Type B pancreatic cell (in vitro differentiated cells): ENCODE measurements at regions not wholly inside any gene's neighbourhood (a gene's known extent, or its start where the extent isn't known, plus 50 kb on each side); places are given as distances from the start of the nearest gene placed in this dataset.

Source experiments
- DNase-seq: peaks from one replicate; pipeline ENCODE4 v3.0.0; 2021; ENCODE audit warnings: mixed read lengths; ENCODE audit not compliant: unreplicated experiment; ENCODE audit errors: extremely low spot score
- H3K27ac Mint-ChIP-seq: 2 replicates; pipeline ENCODE4 v1.8.0; 2021; ENCODE audit warnings: mild to moderate bottlenecking, mixed read lengths
- H3K27me3 Mint-ChIP-seq: 2 replicates; pipeline ENCODE4 v1.8.0; 2021; ENCODE audit warnings: mixed read lengths
- H3K36me3 Mint-ChIP-seq: 2 replicates; pipeline ENCODE4 v1.8.0; 2021; ENCODE audit warnings: mixed read lengths
- H3K4me1 Mint-ChIP-seq: one replicate; pipeline ENCODE4 v1.8.0; 2021; ENCODE audit warnings: mixed read lengths; ENCODE audit not compliant: unreplicated experiment
- H3K4me3 Mint-ChIP-seq: 2 replicates; pipeline ENCODE4 v1.8.0; 2021; ENCODE audit warnings: mild to moderate bottlenecking, mixed read lengths
- H3K9me3 Mint-ChIP-seq: 2 replicates; pipeline ENCODE4 v1.8.0; 2021; ENCODE audit warnings: mixed read lengths
- CTCF ChIP-seq: fragments of 200-600 bp; sonication (generic); conservative IDR thresholded peaks from 2 replicates; pipeline ENCODE4 v1.5.0; 2021; ENCODE audit warnings: antibody characterized with exemption, mild to moderate bottlenecking

- no peak for TF ChIP-seq CTCF
- no peak overlapping the region for H3K4me3 Mint-ChIP-seq
- H3K4me1 Mint-ChIP-seq, result no peaks in the 10 kb centered on the region
- no peaks in the 10 kb centered on the region for H3K27me3 Mint-ChIP-seq
- no peak for DNase-seq
- H3K9me3 Mint-ChIP-seq, result peaks cover 9% of the 10 kb centered on the region
- no peak overlapping the region for H3K27ac Mint-ChIP-seq
- no peaks in the 10 kb centered on the region for H3K36me3 Mint-ChIP-seq
These were observed 587.5 kb upstream of the ARID1B start for GRCh38 chr6:156189714-156190113.

GRCh38 chr6:156189195-156189594, 588.0 kb upstream of the ARID1B start:
- Mint-ChIP-seq H3K27me3 (no peaks in the 10 kb centered on the region), H3K9me3 (peaks cover 6% of the 10 kb centered on the region), H3K36me3 (no peaks in the 10 kb centered on the region), H3K27ac (no peak overlapping the region), H3K4me3 (no peak overlapping the region), H3K4me1 (no peaks in the 10 kb centered on the region)
- no peak for DNase-seq
- TF ChIP-seq CTCF, result no peak

- Mint-ChIP-seq H3K27ac (no peak overlapping the region), H3K4me3 (no peak overlapping the region), H3K27me3 (no peaks in the 10 kb centered on the region), H3K4me1 (no peaks in the 10 kb centered on the region), H3K36me3 (no peaks in the 10 kb centered on the region), H3K9me3 (no peaks in the 10 kb centered on the region)
- TF ChIP-seq CTCF, result no peak
- no peak for DNase-seq
These were observed 592.1 kb upstream of the ARID1B start for GRCh38 chr6:156185113-156185512.

- DNase-seq, result no peak
- Mint-ChIP-seq H3K36me3 (no peaks in the 10 kb centered on the region), H3K4me3 (no peak overlapping the region), H3K4me1 (no peaks in the 10 kb centered on the region), H3K27ac (no peak overlapping the region), H3K9me3 (no peaks in the 10 kb centered on the region), H3K27me3 (no peaks in the 10 kb centered on the region)
- TF ChIP-seq CTCF, result no peak
These were observed 593.5 kb upstream of the ARID1B start for GRCh38 chr6:156183678-156184077.

GRCh38 chr6:156182356-156182755, 594.8 kb upstream of the ARID1B start:
- H3K27me3 Mint-ChIP-seq, result no peaks in the 10 kb centered on the region
- no peak overlapping the region for H3K4me3 Mint-ChIP-seq
- no peaks in the 10 kb centered on the region for H3K4me1 Mint-ChIP-seq
- TF ChIP-seq CTCF, result no peak
- H3K36me3 Mint-ChIP-seq, result no peaks in the 10 kb centered on the region
- no peak overlapping the region for H3K27ac Mint-ChIP-seq
- DNase-seq, result no peak
- peaks cover 5% of the 10 kb centered on the region for H3K9me3 Mint-ChIP-seq

DNA sequence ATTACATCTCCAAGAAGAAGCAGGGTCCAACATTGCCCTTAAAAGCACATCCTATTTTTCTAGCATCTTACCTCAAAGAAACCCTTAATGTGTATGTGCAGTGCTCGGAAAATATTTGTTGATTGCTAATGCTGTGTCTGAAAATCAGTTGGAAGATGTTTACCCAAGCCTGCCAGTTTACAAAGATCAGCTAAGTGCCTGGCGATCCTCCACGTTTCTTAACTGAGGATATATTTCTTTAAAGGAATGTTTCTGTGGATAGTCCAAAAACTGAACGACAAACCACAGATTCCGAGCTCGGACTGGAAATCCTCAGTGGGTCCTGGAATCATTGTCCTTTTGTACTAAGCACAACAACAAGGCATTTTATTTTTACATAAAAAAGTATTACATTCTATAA, 595.7 kb upstream of the ARID1B start:
- DNase-seq, result no peak
- TF ChIP-seq CTCF, result no peak
- no peak overlapping the region for H3K27ac Mint-ChIP-seq
- no peaks in the 10 kb centered on the region for H3K27me3 Mint-ChIP-seq
- no peaks in the 10 kb centered on the region for H3K36me3 Mint-ChIP-seq
- peaks cover 5% of the 10 kb centered on the region for H3K9me3 Mint-ChIP-seq
- H3K4me1 Mint-ChIP-seq, result no peaks in the 10 kb centered on the region
- no peak overlapping the region for H3K4me3 Mint-ChIP-seq
